HUDEP-2 (cell line): ENCODE measurements at regions not wholly inside any gene's neighbourhood (a gene's known extent, or its start where the extent isn't known, plus 50 kb on each side); places are given as distances from the start of the nearest gene placed in this dataset.

Experiments used
- DNase-seq, 76 experiments: peaks; one replicate each; lab custom pipeline; 2025; ENCODE audit not compliant: unreplicated experiment in 76 of 76; lab: John Stamatoyannopoulos, UW

DNA sequence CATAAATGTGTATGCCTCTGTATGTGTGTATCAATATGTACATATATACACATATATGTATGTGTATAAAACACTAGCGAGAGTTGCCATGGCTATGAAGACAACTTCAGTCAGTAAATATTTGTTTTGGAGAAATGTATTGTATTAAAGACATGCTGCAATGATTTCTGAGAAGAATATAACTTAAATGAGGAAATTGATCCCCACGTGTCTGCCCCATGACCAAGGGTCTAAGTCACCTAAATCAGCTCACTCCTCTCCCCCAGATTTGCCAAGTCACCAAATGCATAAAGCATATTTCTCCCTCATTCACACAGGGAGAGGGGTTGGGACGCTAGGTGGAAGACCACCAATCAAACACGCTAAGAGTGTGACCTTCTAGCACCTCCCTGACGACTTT, 58.3 kb upstream of the LYST start:
- no peak for DNase-seq

DNA sequence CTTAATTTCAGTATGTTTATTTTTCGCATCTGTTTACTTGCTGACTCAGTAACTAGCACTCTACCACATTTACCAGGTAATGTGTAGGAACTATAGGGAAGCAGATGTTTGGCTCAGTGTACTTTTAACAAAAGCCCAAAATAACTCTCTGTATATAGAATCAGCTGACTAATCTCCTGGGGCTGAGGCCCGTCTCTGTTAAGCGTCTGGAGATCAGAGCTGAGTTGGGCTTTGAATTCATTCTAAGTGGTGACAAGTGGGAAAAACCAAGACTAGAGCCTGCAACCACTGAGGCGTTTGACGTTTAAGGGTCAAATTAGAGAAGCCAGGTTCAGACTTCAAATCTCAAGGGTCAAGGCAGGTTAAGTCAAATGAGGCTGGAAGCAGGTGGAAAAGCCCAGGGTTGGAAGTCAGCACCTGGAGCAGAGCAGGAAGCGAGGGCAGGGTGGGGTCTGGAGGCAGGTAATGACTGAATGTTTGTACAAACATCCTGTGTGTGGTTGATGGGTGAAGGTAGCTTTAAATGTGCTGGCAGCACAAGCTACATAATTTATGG, 56.8 kb upstream of the LYST start:
- no peak for DNase-seq

DNA sequence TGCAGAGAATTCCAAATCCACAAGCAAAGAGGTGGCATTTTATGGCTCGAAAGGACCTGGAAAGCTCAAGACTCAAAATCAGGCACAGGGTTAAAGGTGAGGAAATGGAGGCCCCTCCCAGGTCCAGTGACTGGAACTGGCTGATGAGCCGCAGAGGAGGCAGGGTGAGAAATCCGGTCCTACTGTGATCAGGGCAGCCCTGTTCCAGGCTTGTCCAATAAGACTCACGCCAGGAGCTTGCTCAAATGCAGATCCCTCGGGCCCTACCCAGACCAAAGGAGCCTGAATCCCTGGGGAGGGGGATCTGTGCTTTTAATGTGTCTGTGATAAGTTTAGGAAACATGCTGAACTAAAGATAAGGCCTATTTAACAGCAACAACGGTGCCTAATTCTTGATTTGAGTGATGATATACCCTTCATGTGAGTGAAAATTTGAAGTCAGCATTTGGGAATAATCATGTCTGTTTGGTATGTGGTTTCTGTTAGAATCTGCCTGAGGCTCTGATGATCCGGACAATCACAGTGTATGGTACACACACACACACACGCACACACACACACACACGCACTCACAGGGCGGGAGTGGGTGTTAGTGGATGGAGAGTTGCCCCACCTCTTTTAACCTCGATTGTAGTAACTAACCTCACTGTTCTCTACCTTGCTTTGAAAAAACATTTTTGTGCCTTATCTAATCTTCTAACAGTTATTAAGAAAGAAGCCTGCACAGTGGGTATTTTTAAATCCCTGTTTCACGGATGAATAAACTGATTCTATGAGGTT, 54.1 kb upstream of the LYST start:
- DNase-seq, result no peak

DNA sequence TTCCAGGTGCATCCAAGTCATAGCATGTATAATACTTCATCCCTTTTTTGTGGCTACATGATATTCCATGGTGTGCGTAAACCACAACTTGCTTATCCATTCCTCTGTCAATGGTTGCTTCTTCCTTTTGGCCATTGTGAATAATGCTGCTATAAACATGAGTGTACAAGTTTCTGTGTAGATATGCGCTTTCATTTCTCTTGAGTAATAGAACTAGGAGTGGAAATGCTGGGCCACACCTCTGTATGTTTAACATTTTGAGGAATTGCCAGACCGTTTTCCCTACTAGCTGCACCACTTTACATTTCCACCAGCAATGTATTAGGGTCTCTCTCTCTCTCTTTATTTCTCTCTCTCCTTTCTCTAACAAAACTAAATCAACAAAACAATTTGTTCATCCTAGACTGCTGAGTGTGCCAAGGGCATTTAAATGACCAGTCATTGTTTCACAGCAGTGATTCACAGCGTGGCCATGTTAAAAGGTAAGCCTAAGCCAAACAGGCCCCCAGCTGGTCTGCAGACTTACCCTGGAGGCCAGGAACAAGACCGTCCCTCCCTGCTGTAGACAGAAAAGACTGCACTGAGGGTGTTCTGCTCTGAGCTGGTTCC, 53.2 kb upstream of the LYST start:
- no peak for DNase-seq

DNA sequence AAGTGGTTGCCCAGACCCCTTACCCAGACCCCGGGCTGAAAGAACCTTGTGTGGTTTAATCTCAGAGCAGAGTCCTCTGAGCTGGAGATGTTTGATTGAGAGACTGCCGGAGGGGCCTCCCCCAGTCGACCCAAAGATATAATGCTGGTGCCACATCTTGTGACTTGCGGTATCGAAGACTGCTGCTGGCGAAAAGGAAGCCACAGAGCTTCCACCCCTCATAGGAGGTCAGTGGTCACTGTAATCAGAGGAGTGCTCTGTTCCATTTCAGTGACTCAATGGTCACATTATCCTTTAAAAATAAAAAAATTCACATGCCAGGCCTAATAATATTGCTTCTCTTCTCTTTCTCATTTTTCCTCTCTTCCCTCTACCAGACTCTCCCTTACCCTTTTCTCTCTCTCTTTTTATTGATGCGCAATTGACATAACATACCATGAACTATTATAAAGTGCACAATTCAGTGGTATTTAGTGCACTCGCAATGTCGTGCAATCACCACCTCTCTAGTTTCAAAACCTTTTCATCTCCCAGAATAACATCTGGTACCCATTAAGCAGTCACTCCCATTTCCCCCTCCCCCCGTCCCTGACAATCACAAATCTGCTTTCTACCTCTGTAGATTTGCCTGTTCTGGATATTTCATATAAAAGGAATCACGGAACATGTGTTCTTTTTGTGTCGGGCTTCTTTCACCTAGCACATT, 52.6 kb upstream of the LYST start:
- no peak for DNase-seq

DNA sequence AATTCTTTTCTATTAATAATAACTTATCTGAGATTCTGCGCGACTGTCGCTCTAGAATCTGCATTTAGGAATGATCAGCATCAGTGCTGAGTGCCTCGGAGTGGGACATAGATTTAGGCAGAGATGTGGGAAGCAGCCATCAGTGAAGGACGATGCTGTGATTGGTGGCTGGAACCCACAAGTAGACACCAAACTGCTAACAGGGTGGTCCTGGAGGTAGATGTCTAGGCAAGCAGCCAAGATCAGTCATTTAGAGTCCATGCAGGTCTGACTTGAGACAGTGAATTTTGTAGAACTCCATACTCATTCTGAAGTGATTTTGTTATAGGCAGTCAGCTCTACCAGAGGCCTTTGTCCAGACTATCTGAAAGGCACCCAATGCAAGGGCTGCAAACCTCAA, 51.8 kb upstream of the LYST start:
- no peak for DNase-seq

DNA sequence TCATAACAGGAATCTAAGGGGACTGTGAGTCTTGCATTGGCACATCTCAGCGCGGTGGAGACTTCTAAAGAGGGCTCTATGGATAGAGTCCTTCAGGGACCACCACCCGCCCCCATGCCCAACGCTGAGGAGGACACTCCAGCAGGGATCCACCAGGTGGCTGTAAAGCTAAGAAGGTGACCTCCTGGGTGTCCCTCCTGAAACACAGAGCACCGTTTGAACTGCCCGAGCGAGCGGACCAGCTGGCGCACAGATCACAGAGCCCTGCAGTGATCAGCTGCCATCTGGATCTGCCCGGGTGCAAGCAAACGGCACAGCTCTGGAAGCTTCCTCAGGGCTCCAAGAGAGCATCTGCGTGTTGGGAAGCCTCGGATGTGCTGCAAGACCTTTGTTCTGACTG, 51.3 kb upstream of the LYST start:
- no peak for DNase-seq

DNA sequence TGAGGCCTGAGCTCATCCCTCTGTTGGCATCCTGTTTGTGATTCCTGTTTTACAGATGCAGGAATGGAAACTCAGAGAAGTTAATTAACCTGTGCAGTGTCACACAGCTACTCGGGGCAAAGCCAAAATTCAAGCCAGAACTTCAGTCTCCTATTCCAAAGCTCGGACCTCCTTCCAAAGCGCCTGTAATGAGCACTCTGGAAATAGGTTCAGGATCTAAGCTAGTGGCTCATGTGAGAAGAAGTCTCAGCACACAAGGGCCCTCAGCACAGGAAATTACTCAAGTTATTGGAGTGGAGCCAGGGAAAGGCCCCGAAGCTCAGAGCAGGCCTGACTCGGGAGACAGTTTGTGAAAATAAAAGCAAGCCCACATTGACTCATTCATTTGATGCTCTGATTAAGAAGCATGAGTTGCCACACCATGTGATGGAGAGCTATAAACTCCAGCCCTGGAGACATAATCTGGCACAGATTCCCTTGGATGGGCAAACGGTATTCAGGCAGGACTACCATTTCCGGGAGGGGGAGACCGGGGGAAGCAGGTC, 50.6 kb upstream of the LYST start:
- DNase-seq, result peak in 9 of 76 experiments; percentile 10 to 46 (median 30)
